Mucosa of descending colon (tissue), 3 donors: ENCODE measurements at regions not wholly inside any gene's neighbourhood (a gene's known extent, or its start where the extent isn't known, plus 50 kb on each side); places are given as distances from the start of the nearest gene placed in this dataset.

Experiments used
- ATAC-seq: fragments of 200-7000 bp; cut with Tn5 transposase; one replicate; pipeline ENCODE4 v1.9.1; 2020; ENCODE audit warnings: mild to moderate bottlenecking, moderate library complexity
- DNase-seq, 3 donors: peaks; one replicate each; pipeline ENCODE4 v3.0.0-alpha.2; 2020
- H3K36me3 ChIP-seq: fragments of 200-600 bp; one replicate; pipeline ENCODE4 v1.8.0; 2021; ENCODE audit warnings: low read depth, mild to moderate bottlenecking
- H3K4me1 ChIP-seq: fragments of 200-600 bp; one replicate; pipeline ENCODE4 v1.8.0; 2021; ENCODE audit warnings: low read depth, mild to moderate bottlenecking
- H3K4me3 ChIP-seq: fragments of 200-600 bp; one replicate; pipeline ENCODE4 v1.8.0; 2021; ENCODE audit warnings: mild to moderate bottlenecking
- H3K9me3 ChIP-seq: fragments of 200-600 bp; one replicate; pipeline ENCODE4 v1.8.0; 2021; ENCODE audit warnings: mild to moderate bottlenecking
- CTCF ChIP-seq: fragments of 200-600 bp; IDR thresholded peaks from one replicate; pipeline ENCODE4 v1.8.0; 2022; ENCODE audit warnings: antibody characterized with exemption, mild to moderate bottlenecking
- intact Hi-C, 2 donors: fragments of 100-400 bp; cut with DNase I in 1 of 2; cut with micrococcal nuclease in 1 of 2; formaldehyde crosslinking; loops; one replicate each; pipeline versions ENCODE4 v1.11.0 to v1.11.1; 2022; cut with DNase I, micrococcal nuclease
- donor health status: DM: no; HTN: no; CAD: no; lungs with moderate emphysema.
- donor health status: DM: no; HTN: no; CAD: no.
- donor health status: DM: no; HTN: yes; CAD: no.

- no peak for TF ChIP-seq CTCF
- no peaks in the 10 kb centered on the region for H3K9me3 ChIP-seq
- H3K36me3 ChIP-seq: no peaks in the 10 kb centered on the region
- intact Hi-C loops: no loop called here
- no peak overlapping the region for H3K4me3 ChIP-seq
- ATAC-seq (no peak), DNase-seq (no peak)
- no peaks in the 10 kb centered on the region for H3K4me1 ChIP-seq
Observed at GRCh38 chr3:28758115-28758514, 409.5 kb upstream of the AZI2 start.

- Histone ChIP-seq H3K36me3 (no peaks in the 10 kb centered on the region), H3K4me3 (no peak overlapping the region), H3K9me3 (no peaks in the 10 kb centered on the region), H3K4me1 (no peaks in the 10 kb centered on the region)
- intact Hi-C loops: no loop called here
- TF ChIP-seq CTCF: no peak
- DNase-seq (no peak), ATAC-seq (no peak)
Observed at GRCh38 chr3:28761375-28761774, 412.8 kb upstream of the AZI2 start.

GRCh38 chr3:28765194-28765593, 416.6 kb upstream of the AZI2 start:
- ATAC-seq: no peak
- no peak for DNase-seq
- peaks cover 7% of the 10 kb centered on the region for H3K9me3 ChIP-seq
- TF ChIP-seq CTCF: no peak
- H3K36me3 ChIP-seq: no peaks in the 10 kb centered on the region
- no peak overlapping the region for H3K4me3 ChIP-seq
- intact Hi-C loops: no loop called here
- H3K4me1 ChIP-seq: no peaks in the 10 kb centered on the region

GRCh38 chr3:28768439-28768838, 419.8 kb upstream of the AZI2 start:
- Histone ChIP-seq H3K4me3 (no peak overlapping the region), H3K36me3 (no peaks in the 10 kb centered on the region), H3K9me3 (peaks cover 20% of the 10 kb centered on the region), H3K4me1 (no peaks in the 10 kb centered on the region)
- TF ChIP-seq CTCF: no peak
- DNase-seq: no peak
- no peak for ATAC-seq
- intact Hi-C loops: no loop called here

- Histone ChIP-seq H3K36me3 (no peaks in the 10 kb centered on the region), H3K4me1 (no peaks in the 10 kb centered on the region), H3K4me3 (no peak overlapping the region), H3K9me3 (no peaks in the 10 kb centered on the region)
- no peak for TF ChIP-seq CTCF
- ATAC-seq (no peak), DNase-seq (no peak)
- intact Hi-C loops: no loop called here
Observed at GRCh38 chr3:28777806-28778475, 429.3 kb upstream of the AZI2 start.

- Histone ChIP-seq H3K4me1 (no peaks in the 10 kb centered on the region), H3K36me3 (no peaks in the 10 kb centered on the region), H3K4me3 (no peak overlapping the region), H3K9me3 (no peaks in the 10 kb centered on the region)
- intact Hi-C loops: no loop called here
- no peak for TF ChIP-seq CTCF
- no peak for DNase-seq
- no peak for ATAC-seq
Observed at GRCh38 chr3:28780480-28780879, 431.9 kb upstream of the AZI2 start.
